ENCODE measurements at regions not wholly inside any gene's neighbourhood (a gene's known extent, or its start where the extent isn't known, plus 50 kb on each side); places are given as distances from the start of the nearest gene placed in this dataset.

- Histone ChIP-seq H4K20me1 (replicated peaks; ENCODE audit: control insufficient read depth, insufficient read depth, low read length) (no peaks in the 10 kb centered on the region), H3K27ac (ENCODE audit: extremely low read depth, low read depth, low read length) (no peak overlapping the region), H3K27me3 (ENCODE audit: control insufficient read depth in 2 of 2, insufficient read depth in 2 of 2, low read length in 2 of 2) (peaks cover 3 to 14% of the 10 kb centered on the region in 2 experiments; a peak in 4 of 5 replicates), H3K36me3 (ENCODE audit: control insufficient read depth, insufficient read depth, low read length) (no peaks in the 10 kb centered on the region), H3K4me2 (ENCODE audit: insufficient read depth, low read length) (no peak overlapping the region), H3K9ac (ENCODE audit: insufficient read depth in 1 of 2, low read depth in 2 of 2, low read length in 2 of 2) (no peak overlapping the region), H3K9me1 (ENCODE audit: control insufficient read depth, insufficient read depth, low read length) (no peaks in the 10 kb centered on the region), H2AFZ (ENCODE audit: low read depth, low read length) (no peak overlapping the region), H3K4me1 (replicated peaks in 1 of 2; ENCODE audit: control insufficient read depth in 2 of 2, insufficient read depth in 2 of 2, low read length in 2 of 2) (no peaks in the 10 kb centered on the region), H3K9me3 (replicated peaks; ENCODE audit: control insufficient read depth, insufficient read depth, low read depth, low read length) (no peaks in the 10 kb centered on the region), H3K79me2 (ENCODE audit: control insufficient read depth, insufficient read depth, low read length) (no peaks in the 10 kb centered on the region), H3K4me3 (no peak overlapping the region)
- WGBS (ENCODE audit: insufficient coverage, low coverage, missing lambda C conversion rate), result 0% methylated on average over 2 of the region's 2 CpGs
- no TSS peak for BruUV-seq (replicated peaks)
- DNase-seq (ENCODE audit: extremely low read depth in 1 of 4, low spot score in 3 of 4), result no peak
- intact Hi-C loops (cut with micrococcal nuclease) (loop anchor here (2.0 to 5.0 kb wide), 3 partner anchors 98 to 323 kb away; no protein-coding TSS in a partner anchor), in situ Hi-C loops (cut with MboI) (loop anchor here (25.0 kb wide), 1 partner anchor 318 kb away; the partner anchor contains the start of gene RNF38)
- ChIA-PET POLR2A (interaction anchor here (0.6 to 1.3 kb wide), 2 partner anchors 23 to 27 kb away, joined by 3 read pairs; no protein-coding TSS in a partner anchor), CTCF (ENCODE audit: low intra/inter-chr PET ratio) (interaction anchor here (2.4 kb wide), 1 partner anchor 323 kb away, joined by 11 read pairs; no protein-coding TSS in a partner anchor)
- ATAC-seq, result no peak
- no peak for FAIRE-seq
- no peak for TF ChIP-seq ARID1B (IDR thresholded peaks at IDR 0.05)
- TF ChIP-seq KDM4B (IDR thresholded peaks at IDR 0.05; ENCODE audit: borderline replicate concordance in 2 of 2, low read depth in 1 of 2), result no peak
- TF ChIP-seq FOXA3 (CRISPR knock-in tag; conservative IDR thresholded peaks at IDR 0.05 in 1 of 2, IDR thresholded peaks at IDR 0.05 in 1 of 2), result no peak
- TF ChIP-seq ETV5 (CRISPR knock-in tag; IDR thresholded peaks at IDR 0.05; ENCODE audit: low read depth), result no peak
- no peak for TF ChIP-seq NR4A1 (CRISPR knock-in tag; IDR thresholded peaks at IDR 0.05)
- no peak for TF ChIP-seq NR4A1 (tag; IDR thresholded peaks at IDR 0.05)
- no peak for TF ChIP-seq ZNF280A (IDR thresholded peaks at IDR 0.05; ENCODE audit: low read depth, partially characterized antibody)
- no peak for TF ChIP-seq RBBP5 (IDR thresholded peaks at IDR 0.05; ENCODE audit: borderline replicate concordance, insufficient read depth, low read length, poor library complexity, severe bottlenecking)
- TF ChIP-seq, protein P1, sequence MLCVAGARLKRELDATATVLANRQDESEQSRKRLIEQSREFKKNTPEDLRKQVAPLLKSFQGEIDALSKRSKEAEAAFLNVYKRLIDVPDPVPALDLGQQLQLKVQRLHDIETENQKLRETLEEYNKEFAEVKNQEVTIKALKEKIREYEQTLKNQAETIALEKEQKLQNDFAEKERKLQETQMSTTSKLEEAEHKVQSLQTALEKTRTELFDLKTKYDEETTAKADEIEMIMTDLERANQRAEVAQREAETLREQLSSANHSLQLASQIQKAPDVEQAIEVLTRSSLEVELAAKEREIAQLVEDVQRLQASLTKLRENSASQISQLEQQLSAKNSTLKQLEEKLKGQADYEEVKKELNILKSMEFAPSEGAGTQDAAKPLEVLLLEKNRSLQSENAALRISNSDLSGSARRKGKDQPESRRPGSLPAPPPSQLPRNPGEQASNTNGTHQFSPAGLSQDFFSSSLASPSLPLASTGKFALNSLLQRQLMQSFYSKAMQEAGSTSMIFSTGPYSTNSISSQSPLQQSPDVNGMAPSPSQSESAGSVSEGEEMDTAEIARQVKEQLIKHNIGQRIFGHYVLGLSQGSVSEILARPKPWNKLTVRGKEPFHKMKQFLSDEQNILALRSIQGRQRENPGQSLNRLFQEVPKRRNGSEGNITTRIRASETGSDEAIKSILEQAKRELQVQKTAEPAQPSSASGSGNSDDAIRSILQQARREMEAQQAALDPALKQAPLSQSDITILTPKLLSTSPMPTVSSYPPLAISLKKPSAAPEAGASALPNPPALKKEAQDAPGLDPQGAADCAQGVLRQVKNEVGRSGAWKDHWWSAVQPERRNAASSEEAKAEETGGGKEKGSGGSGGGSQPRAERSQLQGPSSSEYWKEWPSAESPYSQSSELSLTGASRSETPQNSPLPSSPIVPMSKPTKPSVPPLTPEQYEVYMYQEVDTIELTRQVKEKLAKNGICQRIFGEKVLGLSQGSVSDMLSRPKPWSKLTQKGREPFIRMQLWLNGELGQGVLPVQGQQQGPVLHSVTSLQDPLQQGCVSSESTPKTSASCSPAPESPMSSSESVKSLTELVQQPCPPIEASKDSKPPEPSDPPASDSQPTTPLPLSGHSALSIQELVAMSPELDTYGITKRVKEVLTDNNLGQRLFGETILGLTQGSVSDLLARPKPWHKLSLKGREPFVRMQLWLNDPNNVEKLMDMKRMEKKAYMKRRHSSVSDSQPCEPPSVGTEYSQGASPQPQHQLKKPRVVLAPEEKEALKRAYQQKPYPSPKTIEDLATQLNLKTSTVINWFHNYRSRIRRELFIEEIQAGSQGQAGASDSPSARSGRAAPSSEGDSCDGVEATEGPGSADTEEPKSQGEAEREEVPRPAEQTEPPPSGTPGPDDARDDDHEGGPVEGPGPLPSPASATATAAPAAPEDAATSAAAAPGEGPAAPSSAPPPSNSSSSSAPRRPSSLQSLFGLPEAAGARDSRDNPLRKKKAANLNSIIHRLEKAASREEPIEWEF (CRISPR knock-in tag; IDR thresholded peaks at IDR 0.05), result no peak
- TF ChIP-seq SRSF1 (IDR thresholded peaks at IDR 0.05; ENCODE audit: low read depth, low read length), result no peak
- TF ChIP-seq TFE3 (CRISPR knock-in tag; IDR thresholded peaks at IDR 0.05), result no peak
- no peak for TF ChIP-seq ZNF551 (CRISPR knock-in tag; IDR thresholded peaks at IDR 0.05)
Observed at GRCh38 chr9:36729906-36730305, 157.2 kb downstream of the MELK start.

All from K562 (cell line).